T1000 (cell line): ENCODE measurements at regions not wholly inside any gene's neighbourhood (a gene's known extent, or its start where the extent isn't known, plus 50 kb on each side); places are given as distances from the start of the nearest gene placed in this dataset.

Experiments used
- DNase-seq: peaks from one replicate; lab custom pipeline; 2025; ENCODE audit warnings: mixed read lengths; lab: John Stamatoyannopoulos, UW

GRCh38 chr2:238963161-238963970 is 115.5 kb downstream of the TWIST2 start:
- no peak for DNase-seq

- DNase-seq = no peak
Observed at GRCh38 chr2:238963971-238964328, 116.1 kb downstream of the TWIST2 start.

GRCh38 chr2:238964544-238965067 is 116.7 kb downstream of the TWIST2 start:
- no peak for DNase-seq

GRCh38 chr2:238965371-238966071 is 117.6 kb downstream of the TWIST2 start:
- DNase-seq = no peak

- DNase-seq = no peak
Observed at GRCh38 chr2:238966072-238966937, 118.4 kb downstream of the TWIST2 start.

GRCh38 chr2:238967031-238967977 is 119.4 kb downstream of the TWIST2 start:
- DNase-seq = no peak

GRCh38 chr2:238967978-238968360 is 120.1 kb downstream of the TWIST2 start:
- no peak for DNase-seq

GRCh38 chr2:238968616-238969384 is 120.9 kb downstream of the TWIST2 start:
- DNase-seq = no peak

GRCh38 chr2:238969857-238970256 is 122.0 kb downstream of the TWIST2 start:
- DNase-seq = no peak

- DNase-seq = peak; percentile 36
Observed at GRCh38 chr2:238970553-238971081, 122.7 kb downstream of the TWIST2 start.

- DNase-seq = no peak
Observed at GRCh38 chr2:238971318-238972145, 123.6 kb downstream of the TWIST2 start.

- no peak for DNase-seq
Observed at GRCh38 chr2:238972146-238972445, 124.2 kb downstream of the TWIST2 start.

- DNase-seq = peak; percentile 22
Observed at GRCh38 chr2:238973038-238973739, 125.3 kb downstream of the TWIST2 start.

- no peak for DNase-seq
Observed at GRCh38 chr2:238974081-238974480, 126.2 kb downstream of the TWIST2 start.

GRCh38 chr2:238974501-238975166 is 126.7 kb downstream of the TWIST2 start:
- peak; percentile 49 for DNase-seq

- DNase-seq = no peak
Observed at GRCh38 chr2:238975408-238975807, 127.5 kb downstream of the TWIST2 start.

GRCh38 chr2:238978497-238978896 is 130.6 kb downstream of the TWIST2 start:
- DNase-seq = no peak

GRCh38 chr2:238979636-238980035 is 131.8 kb downstream of the TWIST2 start:
- no peak for DNase-seq
